HUES6 (cell line): ENCODE measurements at regions not wholly inside any gene's neighbourhood (a gene's known extent, or its start where the extent isn't known, plus 50 kb on each side); places are given as distances from the start of the nearest gene placed in this dataset.
"Not testable (repeated sequence)": the region's sequence is repeated elsewhere in the genome, so short reads cannot be mapped to it uniquely, and the experiment has no call there.

Experiments
- H3K27ac ChIP-seq: 2 replicates; pipeline ENCODE4 v1.7.0; 2013; ENCODE audit warnings: low read depth, mild to moderate bottlenecking, low read length, inconsistent platforms
- H3K27me3 ChIP-seq: 2 replicates; pipeline ENCODE4 v1.6.1; 2013; ENCODE audit warnings: low read length; ENCODE audit not compliant: control insufficient read depth, insufficient read depth
- H3K36me3 ChIP-seq: 2 replicates; pipeline ENCODE4 v1.6.1; 2013; ENCODE audit warnings: low read length; ENCODE audit not compliant: control insufficient read depth, insufficient read depth
- H3K4me1 ChIP-seq: 2 replicates; pipeline ENCODE4 v1.6.1; 2013; ENCODE audit warnings: low read length; ENCODE audit not compliant: control insufficient read depth, insufficient read depth
- H3K4me3 ChIP-seq: 2 replicates; pipeline ENCODE4 v1.5.1; 2013; ENCODE audit warnings: low read depth, low read length
- H3K9ac ChIP-seq: one replicate; pipeline ENCODE4 v1.6.1; 2013; ENCODE audit warnings: mild to moderate bottlenecking, low read length
- H3K9me3 ChIP-seq: 2 replicates; pipeline ENCODE4 v1.6.1; 2013; ENCODE audit warnings: low read depth, low read length; ENCODE audit not compliant: control insufficient read depth, insufficient read depth

DNA sequence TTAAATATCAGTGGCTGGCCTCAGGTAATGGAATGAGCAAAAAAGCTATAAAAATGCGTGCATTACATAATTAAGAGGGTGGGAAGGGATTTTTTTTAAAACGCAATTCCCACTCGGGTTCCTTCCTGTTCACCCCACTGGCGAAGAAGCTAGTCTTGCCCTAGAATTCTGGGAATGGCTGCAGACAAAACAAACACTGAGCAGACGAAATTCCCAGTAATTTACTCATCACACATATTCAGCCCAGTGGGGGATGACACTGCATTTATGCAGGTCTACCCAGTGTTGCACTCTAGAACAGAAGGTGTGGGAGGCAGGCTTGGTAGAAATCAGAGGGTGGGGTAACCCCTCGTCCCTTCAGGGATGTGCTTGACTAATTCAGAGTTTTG lies 2695.0 kb upstream of the DEFB115 start:
- H3K27ac ChIP-seq = no peak overlapping the region
- no peaks in the 10 kb centered on the region for H3K27me3 ChIP-seq
- peak overlapping the region; percentile 4 for H3K9ac ChIP-seq
- H3K4me3 ChIP-seq = no peak overlapping the region
- peaks cover 11% of the 10 kb centered on the region; the same call in 1 of the 2 replicates for H3K4me1 ChIP-seq
- H3K36me3 ChIP-seq = no peaks in the 10 kb centered on the region
- H3K9me3 ChIP-seq = peaks cover 67% of the 10 kb centered on the region; the same call in 1 of the 2 replicates

DNA sequence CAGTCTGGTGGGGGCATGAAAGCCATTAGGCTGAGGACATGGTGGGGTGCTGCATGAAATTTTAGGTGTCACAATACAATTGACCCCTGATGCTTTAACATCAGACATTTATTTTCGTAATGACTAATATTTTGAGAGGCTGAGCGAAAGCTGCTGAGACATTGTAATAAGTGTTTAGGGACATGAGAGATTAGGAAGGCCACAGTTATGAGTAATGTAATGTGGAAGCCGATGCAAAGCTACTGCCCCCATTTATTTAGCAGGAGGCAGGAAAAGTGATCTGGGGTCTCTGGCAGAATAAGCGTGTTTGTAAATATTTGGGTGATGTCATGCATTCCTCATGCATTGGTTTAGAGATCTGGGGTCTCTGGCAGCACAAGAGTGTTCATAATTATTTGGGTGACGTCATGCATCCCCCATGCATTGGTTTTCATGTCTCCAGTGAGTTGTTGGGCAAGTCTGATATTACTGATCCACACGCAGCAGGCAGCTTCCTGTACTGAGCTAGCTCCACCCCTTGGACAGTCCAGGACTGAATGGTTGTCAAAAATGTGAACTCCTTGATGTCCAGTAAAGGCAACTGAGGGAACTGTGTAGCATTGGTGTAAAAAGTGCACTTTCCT lies 2694.5 kb upstream of the DEFB115 start:
- not testable (repeated sequence) for H3K36me3 ChIP-seq, H3K27ac ChIP-seq, H3K4me3 ChIP-seq, H3K27me3 ChIP-seq
- Histone ChIP-seq H3K9me3 (peaks cover 64% of the 10 kb centered on the region; the same call in 1 of the 2 replicates), H3K4me1 (peaks cover 11% of the 10 kb centered on the region; the same call in 1 of the 2 replicates), H3K9ac (peak overlapping the region; percentile 4)

DNA sequence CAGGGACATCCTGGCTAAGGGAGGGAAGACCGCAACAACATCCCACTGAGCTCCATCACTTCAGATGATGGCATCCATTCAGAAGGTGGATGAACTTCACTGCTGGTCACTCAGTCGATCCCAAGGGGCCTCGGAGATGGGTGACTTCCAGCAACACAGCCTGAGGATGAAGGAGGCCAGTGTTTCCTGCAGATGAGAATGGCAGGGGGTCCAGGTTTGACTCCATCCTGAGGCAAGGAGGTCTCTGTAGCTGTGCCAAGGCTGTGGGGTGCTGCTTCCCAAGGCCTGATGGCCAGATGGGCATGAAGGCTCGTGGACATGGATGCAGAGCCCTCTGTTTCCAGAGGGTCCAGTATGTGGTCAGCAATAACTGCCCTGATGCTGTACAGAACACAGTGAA lies 2693.4 kb upstream of the DEFB115 start:
- Histone ChIP-seq H3K4me1 (peaks cover 11% of the 10 kb centered on the region; the same call in 1 of the 2 replicates), H3K9me3 (peaks cover 54% of the 10 kb centered on the region; the same call in 1 of the 2 replicates)
- not testable (repeated sequence) for H3K9ac ChIP-seq, H3K4me3 ChIP-seq, H3K27ac ChIP-seq, H3K36me3 ChIP-seq, H3K27me3 ChIP-seq

DNA sequence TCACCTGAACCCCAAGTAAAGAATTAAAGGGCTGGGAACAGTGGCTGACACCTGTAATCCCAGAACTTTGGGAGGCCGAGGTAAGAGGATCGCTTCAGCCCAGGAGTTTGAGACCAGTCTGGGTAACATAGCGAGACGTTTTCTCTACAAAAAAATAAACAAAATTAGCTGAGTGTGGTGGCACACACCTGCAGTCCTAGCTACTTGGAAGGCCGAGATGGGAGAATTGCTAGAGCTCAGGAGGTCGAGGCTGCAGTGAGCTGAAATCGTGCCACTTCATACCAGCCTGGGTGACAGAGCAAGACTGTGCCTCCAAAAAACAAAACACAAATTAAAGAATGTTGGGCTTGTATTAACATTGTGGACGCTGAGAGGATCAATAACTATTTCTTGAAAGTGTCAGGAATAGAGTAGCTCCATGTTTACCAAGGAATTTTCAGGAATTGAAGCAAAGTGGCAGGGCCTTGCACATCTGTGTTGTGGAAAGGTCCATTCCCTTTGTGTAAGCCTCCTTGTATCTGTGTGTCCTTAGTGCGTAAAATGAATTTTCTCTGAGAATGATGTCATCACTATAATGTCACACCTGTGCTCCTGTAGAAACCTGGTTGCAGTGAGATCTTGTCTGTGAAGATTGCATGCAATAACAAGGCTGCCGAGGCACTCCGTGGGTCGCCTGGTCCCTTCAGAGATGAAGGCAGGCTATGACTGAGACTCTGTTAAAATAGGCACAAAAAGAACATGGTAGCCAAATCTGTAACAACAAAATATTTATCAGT lies 2692.6 kb upstream of the DEFB115 start:
- H3K27me3 ChIP-seq, H3K36me3 ChIP-seq, H3K4me3 ChIP-seq, H3K9ac ChIP-seq, H3K27ac ChIP-seq: not testable (repeated sequence)
- Histone ChIP-seq H3K9me3 (peaks cover 54% of the 10 kb centered on the region; the same call in 1 of the 2 replicates), H3K4me1 (peaks cover 11% of the 10 kb centered on the region; the same call in 1 of the 2 replicates)

DNA sequence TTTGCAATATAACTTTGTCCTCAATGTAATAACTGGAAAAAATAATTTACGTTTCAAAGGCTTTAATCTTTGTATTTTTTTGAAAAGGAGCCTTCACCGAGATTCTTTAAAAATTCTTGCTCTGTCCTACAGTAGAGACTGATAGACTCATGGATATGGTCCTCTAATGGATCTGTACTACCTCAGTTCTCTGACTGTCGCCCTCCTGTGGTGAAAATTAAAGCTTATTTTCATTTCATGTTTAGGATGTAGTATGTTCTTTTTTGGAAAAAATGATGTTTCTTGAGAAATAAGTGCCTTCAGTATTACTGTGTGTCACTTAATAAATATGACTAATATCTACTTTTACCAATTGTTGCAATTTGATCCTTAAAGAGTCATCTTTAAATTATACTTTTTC lies 2681.5 kb upstream of the DEFB115 start:
- not testable (repeated sequence) for H3K9me3 ChIP-seq, H3K9ac ChIP-seq, H3K4me1 ChIP-seq, H3K27ac ChIP-seq, H3K27me3 ChIP-seq, H3K4me3 ChIP-seq, H3K36me3 ChIP-seq

DNA sequence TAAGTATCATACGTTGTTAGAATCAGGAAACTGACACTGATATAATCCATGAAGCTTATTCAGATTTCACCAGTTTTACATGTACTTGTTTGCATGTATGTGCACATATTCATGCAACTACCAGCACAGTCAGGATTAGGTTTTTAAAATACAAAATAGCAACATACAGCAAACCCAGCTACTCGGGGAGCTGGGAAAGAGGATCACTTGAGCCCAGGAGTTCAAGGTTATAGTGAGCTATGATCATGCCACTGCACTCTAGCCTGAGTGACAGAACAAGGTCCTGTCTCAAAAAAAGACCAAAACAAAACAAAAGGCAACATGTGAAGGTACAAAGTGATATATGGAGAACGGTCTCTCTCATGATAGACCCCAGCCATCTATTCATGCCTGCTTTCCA lies 2665.8 kb upstream of the DEFB115 start:
- not testable (repeated sequence) for H3K27me3 ChIP-seq, H3K9ac ChIP-seq, H3K27ac ChIP-seq, H3K9me3 ChIP-seq, H3K36me3 ChIP-seq, H3K4me3 ChIP-seq, H3K4me1 ChIP-seq

DNA sequence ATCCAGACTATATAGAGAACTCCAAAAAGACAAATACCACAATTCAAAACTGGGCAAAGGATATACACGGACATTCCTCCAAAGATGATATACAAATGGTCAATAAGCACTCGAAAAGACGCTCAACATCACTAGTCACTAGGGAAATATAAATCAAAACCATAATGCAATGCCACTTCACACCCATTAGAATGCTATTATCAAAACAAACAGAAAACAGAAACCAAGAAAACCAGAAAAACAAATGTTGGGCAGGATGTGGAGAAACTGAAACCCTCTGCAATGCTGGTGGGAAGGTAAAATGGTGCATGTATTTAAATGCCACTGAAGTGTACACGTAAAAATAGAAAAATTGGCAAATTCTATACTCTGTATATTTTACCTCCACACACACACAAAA lies 2664.1 kb upstream of the DEFB115 start:
- H3K36me3 ChIP-seq, H3K4me3 ChIP-seq, H3K27me3 ChIP-seq, H3K27ac ChIP-seq, H3K4me1 ChIP-seq, H3K9me3 ChIP-seq, H3K9ac ChIP-seq: not testable (repeated sequence)

DNA sequence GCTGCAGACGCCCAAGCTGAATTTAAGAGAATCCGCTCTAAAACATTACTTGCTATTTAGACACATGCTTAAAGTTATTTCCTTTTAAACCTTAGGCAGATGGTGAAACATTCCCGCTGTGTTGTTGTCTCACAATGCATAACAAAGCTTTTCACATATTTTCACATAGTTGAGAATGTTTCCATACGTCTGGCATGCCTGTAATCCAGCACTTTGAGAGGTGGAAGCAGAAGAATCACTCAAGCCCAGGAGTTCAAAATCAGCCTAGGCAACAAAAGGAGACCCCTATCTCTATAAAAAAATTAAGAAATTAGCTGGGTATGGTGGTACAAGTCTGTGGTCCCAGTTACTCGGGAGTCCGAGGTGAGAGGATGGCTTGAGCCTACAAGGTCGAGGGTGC lies 2663.0 kb upstream of the DEFB115 start:
- H3K4me1 ChIP-seq, H3K36me3 ChIP-seq, H3K27ac ChIP-seq, H3K4me3 ChIP-seq, H3K9ac ChIP-seq, H3K9me3 ChIP-seq, H3K27me3 ChIP-seq: not testable (repeated sequence)

DNA sequence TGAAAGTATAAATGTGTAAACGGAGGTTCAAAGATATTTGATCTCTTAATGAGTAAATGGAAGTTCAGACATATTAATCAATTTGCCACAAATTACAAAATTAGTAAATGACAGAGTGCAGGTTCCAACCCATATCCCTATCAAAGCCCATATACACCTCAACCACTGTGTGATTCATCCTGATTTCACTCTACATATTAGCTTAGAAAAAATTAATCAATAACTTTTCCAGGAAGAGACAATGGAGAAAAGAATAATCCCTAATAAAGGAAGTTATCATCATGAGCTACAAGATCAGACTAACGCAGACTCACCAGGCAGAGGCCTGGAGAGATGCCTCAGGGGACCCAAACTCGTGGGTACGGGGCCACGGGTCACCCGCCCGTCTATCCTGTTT lies 2655.5 kb upstream of the DEFB115 start:
- Histone ChIP-seq H3K9me3 (peaks cover 15% of the 10 kb centered on the region; the same call in 1 of the 2 replicates), H3K4me3 (peak overlapping the region; percentile 81), H3K9ac (peak overlapping the region; percentile 84)
- not testable (repeated sequence) for H3K4me1 ChIP-seq, H3K36me3 ChIP-seq, H3K27ac ChIP-seq, H3K27me3 ChIP-seq

DNA sequence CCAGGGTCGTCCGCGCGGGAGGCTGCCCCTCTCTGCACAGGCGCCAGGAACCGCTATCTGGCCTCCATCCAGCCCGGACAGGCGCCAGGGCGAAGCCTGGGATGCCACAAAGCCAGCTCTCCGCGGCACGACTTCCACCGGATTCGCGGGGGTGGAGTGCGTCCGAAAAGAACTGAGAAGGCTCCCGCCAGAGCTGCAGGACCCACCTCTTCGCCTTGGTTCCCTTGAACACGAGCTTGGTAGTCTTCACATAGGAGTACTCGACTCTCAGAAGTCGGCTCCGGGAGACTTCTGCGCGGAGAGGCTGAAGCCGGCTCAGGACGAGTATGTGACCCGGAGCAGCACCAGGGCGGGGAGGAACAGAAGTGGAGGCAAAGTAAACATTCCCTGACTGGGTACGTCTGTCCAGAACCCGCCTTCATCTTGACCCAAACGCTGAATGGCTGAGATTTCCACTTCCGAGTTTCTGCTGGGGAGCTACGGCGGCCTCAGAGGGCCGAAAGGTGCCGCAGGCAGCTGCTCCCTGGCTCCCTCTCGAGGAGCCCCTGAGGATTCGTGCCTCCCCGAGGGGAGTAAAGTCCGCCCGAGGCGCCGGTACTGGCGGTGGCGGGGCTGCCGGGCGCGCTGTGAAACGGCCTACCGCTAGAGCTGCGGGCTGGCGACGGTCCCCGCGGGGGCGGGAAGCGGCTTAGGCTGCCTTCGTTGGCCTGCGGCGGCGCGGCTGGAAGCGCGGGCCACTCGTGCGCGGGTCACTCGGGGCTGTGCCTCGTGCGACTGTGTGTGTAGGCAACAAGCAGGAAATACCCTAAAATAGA lies 2654.9 kb upstream of the DEFB115 start:
- Histone ChIP-seq H3K9me3 (peaks cover 16% of the 10 kb centered on the region; the same call in 1 of the 2 replicates), H3K4me3 (peak overlapping the region; percentile 81), H3K9ac (peak overlapping the region; percentile 84)
- H3K36me3 ChIP-seq, H3K4me1 ChIP-seq, H3K27me3 ChIP-seq, H3K27ac ChIP-seq: not testable (repeated sequence)

DNA sequence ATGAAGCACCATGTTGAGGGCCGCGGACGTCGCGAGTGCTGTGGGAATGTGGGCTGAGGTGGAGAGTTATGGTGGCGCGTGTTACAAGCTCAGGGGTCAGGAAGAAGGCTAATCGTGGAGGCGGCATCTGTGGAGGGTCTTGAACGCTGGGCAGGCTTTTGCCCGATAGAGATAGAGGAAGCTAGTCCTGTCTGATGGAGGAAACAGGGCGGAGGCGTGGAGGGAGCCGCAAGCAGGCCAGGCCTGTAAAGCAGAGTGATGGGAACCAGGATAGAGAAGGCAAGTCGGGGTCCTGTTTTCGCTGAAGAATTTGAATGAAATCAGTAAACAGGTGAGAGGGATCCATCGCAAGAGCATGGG lies 2654.3 kb upstream of the DEFB115 start:
- H3K36me3 ChIP-seq = not testable (repeated sequence)
- H3K4me3 ChIP-seq = peak overlapping the region; percentile 81

More for the DNA sequence above, 2654.3 kb upstream of the DEFB115 start:
- H3K27ac ChIP-seq, H3K4me1 ChIP-seq, H3K9ac ChIP-seq, H3K27me3 ChIP-seq: not testable (repeated sequence)
- H3K9me3 ChIP-seq = peaks cover 16% of the 10 kb centered on the region; the same call in 1 of the 2 replicates
